GM21619 (cell line): ENCODE measurements at regions not wholly inside any gene's neighbourhood (a gene's known extent, or its start where the extent isn't known, plus 50 kb on each side); places are given as distances from the start of the nearest gene placed in this dataset.

ENCODE experiments used
- ATAC-seq: cut with Tn5 transposase; IDR thresholded peaks from one replicate; pipeline ENCODE4 v1.9.1; 2021; ENCODE audit not compliant: unreplicated experiment

DNA sequence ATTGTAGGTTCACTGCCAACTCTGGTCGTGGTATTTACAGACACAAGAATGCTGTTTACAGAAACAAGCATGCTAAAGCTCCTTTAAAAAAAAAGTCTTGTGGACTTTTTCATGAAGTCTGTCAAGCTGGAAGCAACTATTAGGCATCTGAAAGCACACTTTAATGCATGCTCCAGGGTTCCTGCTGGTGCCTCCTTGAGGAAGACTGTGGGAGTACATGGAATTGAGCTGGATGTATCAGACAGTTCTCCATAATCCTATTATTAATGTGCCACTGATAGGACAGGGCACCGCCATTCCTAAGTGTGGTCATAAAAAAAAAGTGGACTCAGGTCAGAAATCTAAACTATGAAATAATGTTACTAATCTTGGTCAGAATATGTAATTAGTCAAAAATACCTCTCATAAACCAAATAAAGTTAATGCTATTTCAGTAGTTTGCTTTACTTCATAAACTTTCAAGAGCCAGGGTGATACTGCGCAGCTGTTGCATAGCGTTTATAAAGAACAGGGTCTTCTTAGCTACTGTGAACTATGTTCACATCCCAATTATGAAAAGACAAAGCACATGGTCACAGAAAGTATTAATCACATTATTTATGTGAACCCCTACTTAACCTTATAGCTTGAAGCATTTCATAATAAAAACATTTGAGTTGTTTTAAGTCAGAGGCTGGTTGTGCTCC is 390.8 kb upstream of the PTGER4 start:
- no peak for ATAC-seq

DNA sequence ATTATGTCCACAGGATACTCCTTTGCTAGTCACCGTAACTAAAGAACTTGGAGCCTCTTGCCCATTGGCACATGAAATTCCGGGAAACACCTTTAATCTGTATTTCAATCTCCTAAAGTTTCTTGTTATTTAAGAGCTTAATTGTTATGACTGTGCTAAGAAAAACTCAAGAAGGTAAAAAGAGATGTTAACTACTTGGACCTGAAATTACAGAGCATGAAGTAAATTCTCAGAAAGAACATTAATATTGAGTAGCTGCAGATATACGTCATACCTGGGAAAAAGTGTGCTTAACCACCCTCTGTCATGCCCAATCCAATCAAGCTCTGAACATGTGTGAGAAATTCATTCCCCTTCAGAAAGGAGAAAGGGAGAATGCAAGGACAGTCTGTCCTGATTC is 394.9 kb upstream of the PTGER4 start:
- ATAC-seq = no peak

DNA sequence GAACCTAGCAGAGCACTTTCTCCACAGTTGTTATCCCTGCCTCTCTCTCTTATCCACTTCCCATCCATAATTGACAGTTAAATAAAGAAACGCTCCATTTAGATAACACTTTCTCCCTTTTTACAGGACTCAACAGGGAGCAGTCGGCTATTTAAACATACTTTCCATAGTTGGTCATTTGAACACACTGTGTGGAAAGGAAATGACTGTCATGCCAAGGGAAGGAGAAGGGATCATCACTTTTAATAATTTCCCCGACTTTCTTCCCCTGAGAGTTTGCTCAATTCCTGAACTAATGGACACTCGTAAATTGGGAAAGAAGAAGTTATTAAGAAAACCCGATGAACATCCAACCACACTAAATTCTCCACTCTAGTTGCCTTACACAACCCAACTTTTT is 400.8 kb upstream of the PTGER4 start:
- ATAC-seq = no peak

DNA sequence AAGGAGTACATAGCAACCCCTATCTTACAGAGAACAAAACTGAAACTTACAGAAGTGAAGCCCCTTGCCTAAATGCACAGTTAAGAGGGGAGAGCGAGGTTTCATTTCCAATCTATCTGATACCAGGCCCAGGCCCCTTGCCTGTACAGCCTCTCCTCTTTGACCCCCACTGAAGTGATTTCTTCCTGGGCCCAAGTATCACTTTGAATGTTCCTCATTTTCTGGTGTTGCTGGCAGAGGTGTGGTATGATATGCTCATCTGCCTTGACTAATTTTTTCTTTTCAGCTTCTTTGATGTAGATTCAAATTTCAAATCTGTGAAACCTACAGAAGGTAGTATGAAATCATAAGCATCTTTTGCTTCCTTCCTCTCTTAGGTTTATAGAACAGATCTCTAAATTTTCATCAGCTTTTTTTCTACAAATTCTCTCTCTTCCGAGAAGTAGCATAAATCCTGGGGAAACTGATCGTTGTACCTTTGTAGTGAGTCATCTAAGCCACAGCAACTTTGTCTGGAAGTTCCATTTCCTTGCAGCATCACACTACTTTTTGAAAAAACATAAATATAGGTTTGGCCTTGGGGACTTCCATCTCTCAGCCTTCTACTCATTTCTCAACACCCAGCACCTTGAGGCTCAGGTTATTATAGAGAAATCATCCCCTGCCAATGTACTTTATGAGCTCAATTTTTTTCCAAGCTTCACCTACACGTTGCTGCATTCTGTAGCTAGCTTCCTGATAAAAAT is 402.4 kb upstream of the PTGER4 start:
- peak; percentile 57 for ATAC-seq

DNA sequence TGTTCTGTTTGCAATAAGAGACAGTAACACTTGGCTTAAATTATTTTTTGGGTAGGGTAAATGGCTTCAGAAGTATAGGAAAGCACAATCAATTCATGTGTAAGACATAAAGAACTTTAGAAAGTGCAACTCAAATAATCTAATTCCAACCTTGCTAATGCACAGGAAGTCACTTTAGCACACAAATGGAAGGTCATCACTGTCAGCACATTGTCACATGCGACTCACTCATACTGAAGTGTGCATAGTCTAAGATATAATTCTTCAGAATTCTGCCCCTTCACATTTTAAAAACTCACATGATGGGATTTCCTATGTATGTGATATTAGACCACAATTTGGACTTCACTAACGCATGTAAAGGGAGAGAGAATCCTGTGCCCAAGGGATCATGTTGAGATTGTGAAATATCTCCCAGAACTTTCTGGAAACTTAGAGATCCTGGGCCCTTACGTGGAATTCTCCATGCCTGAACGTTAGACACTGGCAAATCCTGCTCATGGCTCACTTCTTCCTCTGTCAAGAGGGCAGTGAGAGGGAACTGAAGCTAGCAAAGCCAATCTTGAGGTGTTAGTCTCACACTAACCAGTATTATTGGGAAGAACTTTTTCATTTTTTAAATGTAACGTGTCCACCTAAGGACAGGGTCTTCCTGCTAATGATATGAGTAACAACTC is 403.2 kb upstream of the PTGER4 start:
- peak; percentile 12 for ATAC-seq

DNA sequence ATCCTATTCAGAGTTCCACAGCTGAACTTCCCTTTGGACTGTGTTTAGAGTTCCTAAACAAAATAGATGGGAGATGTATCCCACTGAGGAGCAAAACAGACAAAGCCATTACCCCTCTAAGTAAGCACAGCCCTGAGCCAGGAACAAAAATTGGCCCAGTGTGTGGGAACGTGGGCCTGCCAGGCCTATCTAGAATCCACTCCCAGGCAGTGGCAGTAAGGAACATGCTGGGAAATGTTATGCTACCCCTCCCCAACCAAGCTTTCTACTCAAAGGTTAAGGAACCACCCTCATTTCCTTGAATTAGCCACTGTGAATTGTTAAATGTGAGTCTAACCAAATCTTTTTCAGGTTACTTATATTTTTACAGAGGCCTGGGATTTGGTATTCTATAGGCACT is 405.1 kb upstream of the PTGER4 start:
- no peak for ATAC-seq

DNA sequence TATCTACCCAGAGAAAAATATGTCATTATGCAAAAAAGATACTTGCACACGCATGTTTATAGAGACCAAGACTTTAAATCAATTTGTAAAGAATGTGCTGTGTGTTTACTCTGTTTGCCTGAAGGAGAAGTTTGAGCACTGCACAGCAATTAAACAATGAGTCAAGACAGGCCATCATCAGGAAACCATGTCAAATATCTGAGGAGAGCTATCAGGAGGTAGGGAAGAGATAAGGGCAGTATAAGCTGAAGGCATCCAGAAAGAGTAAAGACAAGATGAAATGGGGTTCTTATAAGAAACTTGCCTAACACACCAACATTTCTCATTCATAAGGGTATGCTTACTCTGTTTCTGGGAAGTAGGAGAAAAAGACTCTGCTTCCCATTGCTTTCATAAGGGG is 405.8 kb upstream of the PTGER4 start:
- no peak for ATAC-seq

DNA sequence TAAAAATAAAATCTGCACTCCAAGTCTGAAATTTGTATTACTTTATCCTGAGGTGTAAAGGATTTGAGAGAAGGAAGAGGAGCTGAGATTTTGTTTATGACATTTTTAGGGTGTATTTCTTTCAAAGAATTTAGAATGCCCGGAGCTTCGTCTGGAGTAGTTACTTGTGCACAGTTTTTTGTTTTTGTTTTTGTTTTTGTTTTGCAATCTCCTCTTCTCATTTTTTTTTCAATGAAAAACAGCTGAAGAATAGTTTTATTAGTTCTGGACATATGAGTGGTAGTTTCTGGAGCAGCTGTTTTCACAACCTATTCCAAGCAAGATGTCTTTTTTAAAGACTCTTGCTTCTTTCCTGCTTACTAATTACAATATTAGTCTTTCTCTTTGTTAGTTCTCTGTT is 408.2 kb upstream of the PTGER4 start:
- no peak for ATAC-seq

DNA sequence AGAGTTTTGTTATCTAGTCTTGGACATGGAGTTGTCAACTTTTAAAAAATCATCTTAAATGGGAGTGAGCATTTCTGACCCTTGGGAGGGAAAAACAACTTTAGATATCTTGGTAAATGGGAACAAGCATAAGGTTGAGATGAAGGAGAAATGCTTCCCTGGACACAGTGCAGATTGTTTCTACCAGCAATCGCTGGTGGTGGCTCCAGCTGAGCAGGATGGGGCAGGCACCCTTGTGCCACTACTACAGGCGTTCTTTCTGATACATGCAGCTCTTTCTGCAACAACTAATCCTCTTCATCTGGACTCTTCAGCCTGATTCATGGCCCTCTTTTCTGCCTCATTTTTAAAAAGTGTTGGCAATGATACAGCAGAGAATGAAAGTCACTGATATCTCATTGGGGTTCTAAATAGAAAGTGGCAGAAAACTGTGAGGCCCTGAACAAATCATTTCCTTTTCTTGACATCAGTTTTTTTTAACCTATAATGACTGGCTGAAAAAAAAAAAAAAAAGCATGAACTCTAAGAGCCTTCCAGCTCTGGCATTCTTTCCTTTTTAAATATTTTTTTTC is 409.4 kb upstream of the PTGER4 start:
- ATAC-seq = no peak

DNA sequence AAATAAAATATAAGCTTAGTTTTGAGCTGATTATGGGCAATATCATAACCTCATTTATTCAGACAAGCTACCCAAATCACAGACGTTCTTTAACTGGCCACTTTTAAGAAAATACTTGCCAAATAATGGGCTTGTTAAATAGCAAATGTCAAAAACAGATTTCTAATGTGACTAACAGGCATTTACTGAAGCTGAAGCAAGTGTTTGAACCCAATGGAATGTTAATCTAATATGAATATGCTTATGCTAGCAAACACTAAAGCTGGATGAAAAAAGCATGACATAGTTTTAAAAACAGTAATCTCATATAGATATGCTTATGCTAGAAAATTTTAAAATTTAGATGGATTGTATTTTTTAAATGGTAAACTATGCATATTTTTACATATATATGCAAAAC is 411.6 kb upstream of the PTGER4 start:
- ATAC-seq = no peak

DNA sequence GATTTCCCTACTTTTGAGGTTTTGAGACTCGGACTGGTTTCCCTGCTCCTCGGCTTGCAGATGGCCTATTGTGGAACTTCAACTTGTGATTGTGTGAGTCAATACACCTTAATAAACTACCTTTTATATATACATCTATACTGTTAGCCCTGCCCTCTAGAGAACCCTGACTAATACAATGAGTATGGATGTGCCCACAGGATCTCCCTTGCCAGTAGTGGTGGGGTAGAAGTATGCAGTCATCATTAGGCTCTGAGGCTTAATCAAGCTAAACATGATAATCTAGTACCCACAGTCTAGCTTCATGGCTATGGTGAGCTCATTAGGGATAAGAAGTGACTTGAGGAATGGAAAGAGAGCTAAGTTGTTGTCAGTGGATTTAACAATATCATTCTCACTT is 412.8 kb upstream of the PTGER4 start:
- ATAC-seq = no peak

DNA sequence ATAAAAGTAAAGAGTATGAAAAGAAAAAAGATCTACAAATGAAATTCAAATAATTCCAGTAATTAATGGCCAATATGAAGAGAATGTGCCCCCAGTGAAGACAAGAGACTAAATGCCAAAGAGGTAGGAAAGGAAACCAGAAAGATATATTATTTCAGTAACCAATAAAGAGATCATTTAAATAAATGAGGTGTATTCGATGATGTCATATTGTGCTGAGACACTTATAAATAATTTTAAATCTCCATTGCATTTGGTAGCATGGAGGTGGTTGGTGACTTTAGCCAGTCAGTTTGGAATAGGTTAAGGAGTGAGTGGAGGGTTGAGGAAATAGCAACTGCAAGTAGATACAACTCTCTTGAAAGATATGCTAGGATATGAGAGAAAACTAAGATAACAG is 417.7 kb upstream of the PTGER4 start:
- ATAC-seq = no peak

DNA sequence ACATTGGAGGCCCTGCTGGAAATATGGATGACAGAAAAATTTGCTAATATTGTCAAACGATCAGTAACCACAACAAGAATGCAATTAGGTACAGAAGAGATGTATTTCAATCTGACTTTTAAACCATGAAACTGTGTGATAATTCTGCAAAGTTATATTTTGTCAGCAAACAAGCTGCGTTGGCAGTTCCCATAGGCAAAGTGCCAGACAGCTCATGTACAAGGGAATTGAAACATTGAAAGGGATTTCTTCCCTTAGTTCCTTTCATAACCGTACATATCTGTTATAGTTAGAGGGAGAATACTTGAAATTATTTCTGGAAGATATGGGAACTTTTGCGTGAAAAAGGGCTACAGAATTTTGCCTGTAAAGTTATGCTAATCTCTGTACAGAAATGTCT is 419.4 kb upstream of the PTGER4 start:
- no peak for ATAC-seq

DNA sequence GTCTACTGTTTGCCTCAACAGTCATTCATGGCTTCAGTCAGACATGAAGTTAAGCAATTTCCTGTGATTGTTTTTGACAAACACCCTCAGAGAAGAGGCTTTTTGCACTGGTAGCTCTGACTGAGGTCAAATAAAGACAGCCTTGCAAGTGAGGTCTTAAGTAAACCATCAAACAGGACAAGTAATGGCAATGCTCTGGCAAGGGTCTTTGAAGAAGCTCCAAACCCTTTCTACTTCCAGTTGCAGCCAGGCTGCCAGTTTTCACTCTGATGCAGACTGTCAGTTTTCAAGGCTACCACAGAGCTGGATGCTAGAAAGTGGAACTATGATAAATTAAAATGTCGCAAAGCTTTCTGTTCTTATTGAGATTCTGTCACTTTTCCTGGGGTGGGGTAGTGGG is 421.5 kb upstream of the PTGER4 start:
- no peak for ATAC-seq

DNA sequence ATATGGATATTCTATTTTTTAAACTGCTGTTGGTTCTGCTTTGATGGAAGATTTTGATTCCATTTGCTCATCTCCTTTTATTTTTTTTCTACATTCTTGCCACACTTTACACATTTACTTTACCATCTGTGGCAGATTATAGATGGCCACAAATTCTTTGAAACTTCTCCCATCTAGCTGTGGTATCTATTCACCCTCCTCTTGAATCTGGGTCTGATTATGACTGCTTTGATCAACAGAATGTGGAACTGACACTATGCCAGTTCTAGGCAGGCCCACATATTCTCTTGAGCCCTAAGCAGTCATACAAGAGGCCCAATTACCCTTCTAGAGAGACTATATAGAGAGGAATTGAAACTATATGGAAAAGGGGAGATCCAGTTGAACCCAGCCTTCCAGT is 439.0 kb upstream of the PTGER4 start:
- no peak for ATAC-seq

DNA sequence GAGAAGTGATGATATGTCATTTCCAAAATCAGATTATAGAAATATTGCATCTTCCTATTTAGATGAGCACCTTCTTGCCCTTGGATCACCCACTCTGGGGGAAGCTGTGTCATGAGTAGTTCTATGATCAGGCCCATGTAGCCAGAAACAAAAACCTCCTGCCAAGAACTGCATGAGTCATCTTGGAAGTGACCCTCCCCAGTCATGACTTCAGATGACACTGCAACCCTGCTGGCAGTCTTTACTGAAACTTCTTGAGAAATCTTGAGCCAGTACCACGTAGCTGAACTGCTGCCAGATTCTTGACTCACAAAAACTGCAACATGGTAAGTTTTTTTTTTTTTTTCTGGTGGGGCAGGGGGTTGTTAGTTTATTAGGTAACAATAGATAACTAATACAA is 439.6 kb upstream of the PTGER4 start:
- ATAC-seq = no peak

DNA sequence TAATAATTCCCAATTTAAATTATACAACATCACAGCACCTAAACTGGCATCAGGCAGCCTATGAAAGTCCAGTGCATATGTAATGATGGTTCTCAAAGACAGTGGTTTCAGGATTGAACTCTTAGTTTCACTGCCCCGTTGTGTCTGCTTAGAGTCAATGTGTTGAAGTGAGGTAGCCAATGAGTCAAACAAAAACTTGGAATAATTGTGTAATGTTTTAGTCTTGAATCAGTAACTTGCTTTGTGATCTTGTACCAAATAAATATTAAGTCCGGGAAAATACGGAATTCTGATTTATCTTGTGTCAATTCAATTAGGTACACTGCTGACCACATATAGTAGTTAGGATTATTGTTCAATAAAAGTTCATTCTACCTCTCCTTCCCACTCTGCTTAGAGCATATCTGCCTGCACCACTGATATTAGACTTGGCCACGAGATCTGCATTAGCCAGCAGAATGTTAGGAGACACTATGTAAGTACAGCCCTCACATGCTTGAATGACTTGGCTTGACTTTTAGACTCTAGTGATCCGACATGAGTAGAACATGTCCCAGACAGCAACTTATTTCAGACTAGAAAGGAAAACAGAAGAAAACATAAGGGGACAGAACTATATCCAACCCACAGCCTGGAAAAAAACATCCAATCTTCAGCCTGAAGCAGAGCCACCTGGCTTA is 441.5 kb upstream of the PTGER4 start:
- ATAC-seq = no peak

DNA sequence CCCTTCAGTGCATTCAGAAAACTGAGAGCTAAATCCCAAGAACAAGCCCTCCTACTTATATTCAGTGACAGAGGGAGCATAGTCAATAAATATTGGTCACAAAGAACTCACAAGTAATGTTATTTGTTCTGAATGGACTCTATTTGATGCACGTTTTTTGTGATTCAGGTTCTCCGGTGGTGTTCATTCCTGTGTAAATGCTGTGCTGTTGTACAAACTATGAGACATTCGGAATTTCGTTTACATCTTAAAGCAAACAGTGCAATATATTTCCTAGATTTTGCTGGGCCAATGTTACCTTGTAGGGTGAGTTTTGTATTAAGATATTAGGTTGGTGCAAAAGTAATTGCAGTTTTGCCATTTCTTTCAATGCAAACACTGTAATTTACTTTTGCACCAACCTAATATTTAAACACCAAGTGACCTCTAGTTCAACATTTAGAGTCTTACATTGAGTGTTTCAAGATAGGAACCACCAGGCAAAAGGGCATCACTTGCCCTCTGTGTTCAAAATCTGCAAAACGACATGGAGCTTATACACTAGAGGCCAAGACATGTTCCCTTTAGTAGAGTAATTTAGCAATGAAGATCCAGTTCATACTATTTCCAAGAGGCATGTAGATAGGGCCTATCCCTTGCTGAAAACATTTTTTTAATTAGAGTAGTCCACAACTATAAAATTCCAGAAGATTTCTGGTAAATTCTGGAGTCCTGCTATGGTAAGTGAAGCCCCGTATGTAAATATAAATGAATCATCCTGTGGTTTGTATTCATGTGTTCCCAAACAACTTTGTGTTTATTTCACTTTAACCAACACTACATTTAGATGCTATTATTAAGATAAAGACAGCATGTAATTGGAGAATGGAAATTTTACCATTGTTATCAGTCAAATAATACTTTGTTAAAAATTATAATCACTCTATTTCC is 444.0 kb upstream of the PTGER4 start:
- no peak for ATAC-seq

DNA sequence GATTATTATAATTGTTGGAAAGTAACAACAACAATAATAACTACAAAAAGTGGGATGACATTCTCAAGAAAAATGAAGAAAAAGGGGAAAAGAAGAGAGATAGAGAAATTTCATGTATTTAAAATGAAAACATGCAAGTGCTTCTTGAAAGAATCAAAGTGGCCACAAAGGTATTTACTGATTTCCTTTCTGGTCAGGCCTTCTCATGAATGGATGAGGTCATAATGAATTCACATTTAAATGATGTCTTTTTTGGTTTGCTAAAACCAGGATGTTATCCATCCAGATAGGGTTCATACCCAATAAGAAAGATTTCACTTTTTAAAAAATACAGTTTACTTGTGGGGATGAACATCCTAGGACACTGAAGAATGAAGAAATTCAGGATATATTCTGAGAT is 446.4 kb upstream of the PTGER4 start:
- ATAC-seq = no peak

DNA sequence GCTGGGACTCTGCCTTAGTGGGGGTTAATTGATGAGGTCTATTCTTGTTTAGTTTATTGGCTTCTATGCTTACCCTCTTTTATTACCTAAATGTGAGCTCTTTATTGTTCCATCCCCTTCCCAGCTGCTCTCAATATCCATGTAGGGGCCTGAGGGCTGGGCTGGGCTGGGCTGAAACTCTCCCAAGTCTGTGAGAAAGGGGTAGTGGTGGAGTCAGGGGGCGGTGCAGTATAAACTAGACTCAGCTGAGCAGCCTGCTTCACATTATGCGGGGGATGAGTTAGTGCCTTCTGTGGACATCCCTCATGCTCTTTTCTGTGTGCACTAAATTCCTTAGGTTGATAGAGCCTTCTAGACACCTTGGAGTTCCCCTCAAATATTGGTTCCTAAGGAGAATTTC is 451.8 kb upstream of the PTGER4 start:
- no peak for ATAC-seq
